LNCaP clone FGC (cell line): ENCODE measurements at regions not wholly inside any gene's neighbourhood (a gene's known extent, or its start where the extent isn't known, plus 50 kb on each side); places are given as distances from the start of the nearest gene placed in this dataset.

ENCODE experiments used
- DNase-seq: peaks from one replicate; pipeline ENCODE4 v3.0.0-alpha.2; 2011; ENCODE audit warnings: low read depth
- H3K4me3 ChIP-seq: 2 replicates; pipeline ENCODE4 v1.5.1; 2011; ENCODE audit warnings: mild to moderate bottlenecking, low read depth, low read length, control low read depth
- CTCF ChIP-seq: IDR thresholded peaks from 2 replicates; pipeline ENCODE4 v1.5.1; 2012; ENCODE audit warnings: mild to moderate bottlenecking; ENCODE audit not compliant: control insufficient read depth, insufficient read depth; ENCODE audit errors: extremely low read depth

GRCh38 chr11:17145972-17146371, 61.8 kb downstream of the PIK3C2A start:
- no peak overlapping the region for H3K4me3 ChIP-seq
- no peak for TF ChIP-seq CTCF
- no peak for DNase-seq

- no peak overlapping the region for H3K4me3 ChIP-seq
- no peak for TF ChIP-seq CTCF
- no peak for DNase-seq
Observed at GRCh38 chr11:17142450-17142849, 65.0 kb upstream of the RPS13 start.

GRCh38 chr11:17141156-17141555, 63.7 kb upstream of the RPS13 start:
- no peak for DNase-seq
- H3K4me3 ChIP-seq, result no peak overlapping the region
- TF ChIP-seq CTCF, result no peak

GRCh38 chr11:17138562-17138961, 61.1 kb upstream of the RPS13 start:
- no peak for TF ChIP-seq CTCF
- no peak overlapping the region for H3K4me3 ChIP-seq
- peak; percentile 2 for DNase-seq

- H3K4me3 ChIP-seq, result no peak overlapping the region
- DNase-seq, result no peak
- TF ChIP-seq CTCF, result no peak
Observed at GRCh38 chr11:17135916-17136683, 58.6 kb upstream of the RPS13 start.

GRCh38 chr11:17132654-17133053, 55.2 kb upstream of the RPS13 start:
- no peak for DNase-seq
- H3K4me3 ChIP-seq, result no peak overlapping the region
- TF ChIP-seq CTCF, result no peak

- H3K4me3 ChIP-seq, result no peak overlapping the region
- TF ChIP-seq CTCF, result no peak
- no peak for DNase-seq
Observed at GRCh38 chr11:17129003-17129402, 51.5 kb upstream of the RPS13 start.
